ENCODE measurements at regions not wholly inside any gene's neighbourhood (a gene's known extent, or its start where the extent isn't known, plus 50 kb on each side); places are given as distances from the start of the nearest gene placed in this dataset.
"Not testable (repeated sequence)": the region's sequence is repeated elsewhere in the genome, so short reads cannot be mapped to it uniquely, and the experiment has no call there.

GRCh38 chr13:67990868-67991267 is 760.7 kb upstream of the PCDH9 start:
- no peak for DNase-seq

GRCh38 chr13:67986234-67986633 is 756.1 kb upstream of the PCDH9 start:
- DNase-seq = no peak

GRCh38 chr13:67977066-67977465 is 746.9 kb upstream of the PCDH9 start:
- no peak for DNase-seq

DNA sequence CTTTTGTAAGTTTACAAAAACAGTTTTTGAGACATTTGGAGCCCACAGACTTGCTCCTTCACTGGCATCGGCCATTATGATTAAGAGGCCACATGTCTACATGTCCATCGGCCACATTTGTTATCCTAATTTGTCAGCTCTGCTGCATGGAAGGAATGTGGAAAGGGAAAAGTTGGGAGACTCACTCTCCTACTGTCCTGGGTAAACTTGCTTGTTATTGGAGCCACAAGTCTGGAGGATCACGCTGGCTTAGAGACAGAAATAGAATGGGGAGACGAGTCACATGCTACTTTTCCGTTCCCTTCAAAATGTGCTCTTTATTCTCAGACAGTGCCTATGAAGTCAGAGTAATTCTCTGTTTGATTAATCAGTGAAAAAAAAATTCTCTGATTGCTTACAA is 741.2 kb upstream of the PCDH9 start:
- DNase-seq = no peak

DNA sequence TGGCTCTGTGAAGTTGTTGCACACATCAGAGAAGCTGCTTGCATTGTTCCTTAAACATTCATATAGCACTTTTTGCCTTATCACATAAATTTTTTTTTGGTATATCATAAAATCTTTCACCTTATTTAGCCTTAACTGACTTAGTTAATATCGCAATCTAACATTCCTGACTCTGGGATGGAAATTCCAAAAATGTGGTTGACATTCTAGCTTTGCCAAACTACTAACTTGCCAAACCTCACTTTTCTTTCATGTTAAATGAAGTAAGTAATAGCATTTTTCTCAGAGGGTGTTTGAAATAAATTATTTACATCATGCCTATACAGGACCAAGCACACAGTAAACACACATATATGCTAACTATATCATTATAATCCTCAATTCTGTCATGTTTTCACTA is 736.9 kb upstream of the PCDH9 start:
- no peak for DNase-seq

DNA sequence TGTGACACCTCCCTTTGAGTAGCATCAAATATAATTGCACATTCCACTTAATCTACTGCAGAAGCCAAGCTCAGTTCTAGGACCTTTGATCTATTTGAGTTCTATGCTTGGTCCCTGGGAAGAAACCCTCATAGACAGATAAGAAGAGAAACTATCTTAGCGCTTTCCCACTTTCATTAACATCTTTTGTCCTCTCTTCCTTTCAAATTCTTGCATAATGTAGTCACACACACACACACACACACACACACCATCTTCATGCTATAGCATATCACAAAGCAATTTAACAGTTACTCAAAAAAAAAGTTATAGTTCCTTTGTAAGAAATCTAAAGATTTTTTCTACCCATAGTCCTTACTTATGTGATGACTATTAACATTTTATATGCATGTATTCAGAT is 735.9 kb upstream of the PCDH9 start:
- no peak for DNase-seq

DNA sequence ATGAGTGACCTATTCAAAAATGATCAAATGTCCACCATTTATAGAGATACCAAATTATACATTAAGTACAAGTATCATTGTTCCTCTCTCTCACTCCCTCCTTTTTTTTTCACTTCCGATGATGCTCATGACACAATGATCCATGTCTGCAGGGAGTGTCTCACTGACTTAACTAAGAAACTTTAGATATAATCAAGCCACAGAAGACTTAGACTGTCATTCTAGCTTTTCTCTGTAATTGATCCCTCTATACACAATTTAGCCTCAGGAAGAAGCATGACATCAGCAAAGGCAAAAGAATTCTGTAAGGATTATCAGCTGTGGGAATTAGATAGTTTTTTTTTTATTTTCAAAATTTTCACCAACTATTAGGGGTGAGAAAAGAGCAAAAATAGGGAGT is 734.9 kb upstream of the PCDH9 start:
- no peak for DNase-seq

DNA sequence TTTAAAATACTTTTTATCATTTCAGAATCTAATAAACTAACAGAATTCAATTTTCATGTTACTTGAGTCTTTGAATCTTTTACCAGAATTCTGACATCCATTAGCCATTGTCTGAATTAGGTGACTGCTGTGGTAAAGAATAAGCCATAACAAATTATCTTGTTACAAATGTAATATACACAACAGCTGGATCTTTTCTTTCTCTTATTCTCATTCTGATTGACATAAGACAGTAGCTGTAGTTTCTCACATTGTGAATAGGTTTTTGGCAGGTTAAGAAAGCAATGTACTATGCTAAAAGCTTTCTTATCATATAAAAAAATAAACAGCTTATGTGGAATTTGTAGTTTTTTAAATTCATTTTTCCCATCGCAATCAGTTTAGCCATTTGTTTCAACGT is 734.0 kb upstream of the PCDH9 start:
- DNase-seq = no peak

DNA sequence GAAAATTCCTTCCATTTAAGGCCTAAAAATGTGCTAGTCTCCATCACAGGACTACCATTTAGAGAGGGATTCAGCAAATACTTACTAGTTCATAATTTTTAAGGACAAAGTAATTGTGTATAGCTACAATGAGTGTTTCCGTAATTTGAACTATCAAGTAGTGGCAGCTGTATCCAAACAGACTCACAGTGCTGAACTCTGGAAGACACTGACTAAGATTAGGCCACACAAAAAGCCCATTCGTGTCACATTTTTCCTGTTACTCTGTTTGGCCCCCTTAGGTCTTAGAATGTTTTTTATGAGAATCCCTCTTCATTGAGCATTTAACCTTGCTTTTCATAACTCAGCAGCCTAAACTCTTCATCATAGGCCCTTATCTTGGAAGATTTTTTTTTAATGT is 731.2 kb upstream of the PCDH9 start:
- no peak for DNase-seq

DNA sequence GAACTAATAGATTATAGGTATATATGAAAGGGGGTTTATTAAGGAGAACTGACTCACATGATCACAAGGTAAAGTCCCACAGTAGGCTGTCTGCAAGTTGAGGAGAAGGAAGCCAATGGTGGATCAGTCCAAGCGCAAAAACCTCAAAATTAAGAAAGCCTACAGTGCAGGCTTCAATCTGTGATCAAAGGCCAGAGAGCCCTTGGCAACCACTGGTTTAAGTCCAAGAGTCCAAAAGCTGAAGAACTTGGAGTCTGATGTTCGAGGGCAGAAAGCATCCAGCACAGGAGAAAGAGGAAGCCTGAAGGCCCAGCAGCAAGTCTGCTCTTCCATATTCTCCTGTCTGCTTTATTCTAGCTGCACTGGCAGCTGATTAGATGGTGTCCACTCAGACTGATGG is 721.3 kb upstream of the PCDH9 start:
- DNase-seq = no peak

GRCh38 chr13:67950603-67951002 is 720.5 kb upstream of the PCDH9 start:
- DNase-seq = no peak

- DNase-seq = no peak
Measured at GRCh38 chr13:67946131-67946530, 716.0 kb upstream of the PCDH9 start.

GRCh38 chr13:67943116-67943515 is 713.0 kb upstream of the PCDH9 start:
- DNase-seq = no peak

- DNase-seq = no peak
Measured at GRCh38 chr13:67935626-67936025, 705.5 kb upstream of the PCDH9 start.

- no peak for DNase-seq
Measured at GRCh38 chr13:67934617-67935330, 704.6 kb upstream of the PCDH9 start.

DNA sequence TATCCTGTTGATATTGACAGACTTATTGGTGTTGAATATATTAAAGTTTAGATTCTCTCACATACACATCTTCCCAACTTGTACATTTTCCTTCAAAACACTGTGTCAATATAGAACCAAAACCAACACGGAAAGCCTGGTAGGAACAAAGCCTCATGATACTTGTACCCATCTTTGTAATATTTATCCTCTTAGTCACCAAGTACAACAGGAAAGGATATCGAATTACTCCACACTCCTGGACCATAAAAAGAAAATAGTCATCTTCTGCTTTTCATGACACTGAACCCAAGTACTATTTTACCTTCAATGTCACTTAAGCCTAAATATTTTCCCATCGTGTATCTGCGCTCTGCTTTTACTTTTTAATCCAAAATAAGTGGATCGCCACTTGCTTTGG is 702.9 kb upstream of the PCDH9 start:
- DNase-seq = no peak

- no peak for DNase-seq
Measured at GRCh38 chr13:67917291-67917987, 687.3 kb upstream of the PCDH9 start.

- DNase-seq = no peak
Measured at GRCh38 chr13:67916650-67917049, 686.5 kb upstream of the PCDH9 start.

- no peak for DNase-seq
Measured at GRCh38 chr13:67914535-67914934, 684.4 kb upstream of the PCDH9 start.

GRCh38 chr13:67902960-67903359 is 672.8 kb upstream of the PCDH9 start:
- DNase-seq = not testable (repeated sequence)

- DNase-seq = no peak
Measured at GRCh38 chr13:67880916-67881315, 650.8 kb upstream of the PCDH9 start.

DNA sequence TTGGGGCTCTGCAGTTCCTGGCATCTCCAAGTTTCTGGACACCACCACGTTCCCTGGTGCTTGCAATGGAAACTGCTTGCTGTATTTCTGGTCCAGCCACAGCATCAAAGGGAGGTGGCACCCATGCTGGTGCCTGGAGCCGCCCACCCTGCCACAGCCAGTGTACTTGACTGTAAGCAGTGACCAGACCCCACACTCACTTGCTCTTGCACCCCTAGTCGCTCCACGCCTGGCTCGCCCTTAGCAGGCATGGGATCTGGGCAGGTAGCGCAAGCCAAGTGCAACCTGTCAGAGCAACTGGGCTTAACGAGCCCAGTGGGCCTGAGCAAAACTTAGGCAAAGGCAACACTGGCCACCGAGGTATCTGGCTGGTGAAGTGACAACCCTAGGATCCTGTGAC is 648.2 kb upstream of the PCDH9 start:
- DNase-seq = no peak

DNA sequence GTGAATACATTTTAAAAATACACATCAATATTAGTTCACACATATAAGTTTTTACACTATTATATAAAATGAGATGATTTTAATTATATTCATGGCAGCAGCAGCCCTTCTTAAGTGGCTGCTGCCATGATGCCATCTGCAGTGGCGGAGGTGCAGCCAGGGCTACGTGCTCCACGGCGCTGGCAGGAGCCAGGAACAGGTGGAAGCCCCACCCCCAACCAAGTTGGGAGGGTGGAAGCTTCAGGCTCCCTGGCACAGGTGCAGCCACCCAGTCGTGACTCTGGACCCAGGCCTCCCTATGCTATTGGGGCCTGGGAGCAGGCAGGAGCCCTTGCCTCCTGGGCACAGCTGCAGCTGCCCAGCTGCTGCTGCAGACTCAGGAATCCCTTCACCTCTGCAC is 646.9 kb upstream of the PCDH9 start:
- no peak for DNase-seq

- no peak for DNase-seq
Measured at GRCh38 chr13:67867206-67867605, 637.1 kb upstream of the PCDH9 start.

- no peak for DNase-seq
Measured at GRCh38 chr13:67860315-67860714, 630.2 kb upstream of the PCDH9 start.

Data from DMS79 (cell line).